HepG2 (cell line): ENCODE measurements at regions not wholly inside any gene's neighbourhood (a gene's known extent, or its start where the extent isn't known, plus 50 kb on each side); places are given as distances from the start of the nearest gene placed in this dataset.

Source experiments
- NFIC ChIP-seq: IDR thresholded peaks from 2 replicates; pipeline ENCODE4 v1.6.1; 2012; ENCODE audit warnings: mild to moderate bottlenecking, low read length, inconsistent platforms
- ZHX2 ChIP-seq, 2 experiments: sonication (generic) in 1 of 2; formaldehyde crosslinking in 1 of 2; IDR thresholded peaks; 2 replicates each; pipeline versions ENCODE4 v1.6.1 to v1.9.0; 2014 to 2022; ENCODE audit warnings: antibody characterized with exemption in 1 of 2, borderline replicate concordance in 1 of 2, inconsistent platforms in 1 of 2, low read depth in 1 of 2, missing genetic modification reagents in 1 of 2
- ZNF225 ChIP-seq: sonication (generic); formaldehyde crosslinking; IDR thresholded peaks from 2 replicates; pipeline ENCODE4 v1.4.0; 2020; ENCODE audit warnings: mild to moderate bottlenecking, missing genetic modification reagents
- ZSCAN30 ChIP-seq: sonication (generic); formaldehyde crosslinking; IDR thresholded peaks from 2 replicates; pipeline ENCODE4 v1.5.0; 2020; ENCODE audit warnings: mild to moderate bottlenecking, missing genetic modification reagents

GRCh38 chr5:93163010-93163663 is 417.9 kb downstream of the NR2F1-AS1 start (continued):
- TF ChIP-seq ZNF225 (CRISPR knock-in tag) (no peak), ZSCAN30 (CRISPR knock-in tag) (no peak), ZHX2 (IDR thresholded peaks at IDR 0.05; ENCODE audit: low read depth) (no peak), ZHX2 (CRISPR knock-in tag; IDR thresholded peaks at IDR 0.05; ENCODE audit: borderline replicate concordance) (no peak), NFIC (no peak)
- TF ChIP-seq, all 625 proteins: peak for 0
